ENCODE measurements at regions not wholly inside any gene's neighbourhood (a gene's known extent, or its start where the extent isn't known, plus 50 kb on each side); places are given as distances from the start of the nearest gene placed in this dataset.

GRCh38 chr3:59596741-59597140 lies 546.9 kb upstream of the CFAP20DC start:
- Histone ChIP-seq H3K4me1 (replicated peaks) (no peaks in the 10 kb centered on the region), H3K4me3 (no peak overlapping the region), H3K36me3 (no peaks in the 10 kb centered on the region), H3K27ac (no peak overlapping the region), H3K27me3 (replicated peaks; ENCODE audit: insufficient read depth) (no peaks in the 10 kb centered on the region), H3K9me3 (no peaks in the 10 kb centered on the region)
- no peak for DNase-seq (ENCODE audit: low spot score)
- WGBS, result 31% methylated on average over 1 of the region's 1 CpG
- TF ChIP-seq POLR2A (IDR thresholded peaks at IDR 0.05) (no peak), CTCF (IDR thresholded peaks at IDR 0.05) (no peak), POLR2AphosphoS5 (IDR thresholded peaks at IDR 0.05) (no peak)
- intact Hi-C loops (cut with DNase I), result no loop called here

- TF ChIP-seq POLR2AphosphoS5 (IDR thresholded peaks at IDR 0.05), result no peak
- Histone ChIP-seq H3K36me3 (no peaks in the 10 kb centered on the region), H3K27me3 (replicated peaks; ENCODE audit: insufficient read depth) (no peaks in the 10 kb centered on the region), H3K4me3 (no peak overlapping the region), H3K9me3 (no peaks in the 10 kb centered on the region), H3K27ac (no peak overlapping the region), H3K4me1 (replicated peaks) (no peaks in the 10 kb centered on the region)
- intact Hi-C loops (cut with DNase I), result no loop called here
- DNase-seq (ENCODE audit: low spot score), result no peak
Observed at GRCh38 chr3:59595830-59596229, 546.0 kb upstream of the CFAP20DC start.

DNA sequence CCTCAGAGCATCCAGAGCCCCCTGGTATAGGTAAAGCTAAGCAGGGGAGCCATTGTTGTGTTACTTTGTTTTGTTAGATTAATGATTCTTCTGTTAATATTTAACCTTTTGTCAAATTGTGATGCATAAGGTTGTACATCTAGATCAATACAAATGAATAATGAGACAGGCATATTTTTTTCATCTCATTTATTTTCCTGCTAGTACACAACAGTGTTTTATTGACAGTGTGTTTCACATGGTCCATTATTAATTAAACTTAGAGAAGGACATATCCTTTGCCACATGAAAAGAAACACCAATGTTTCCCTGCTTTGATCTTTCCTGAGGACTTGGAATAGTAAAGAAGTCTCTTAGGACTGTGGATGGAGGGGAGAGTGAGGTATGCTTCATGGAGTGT lies 543.6 kb upstream of the CFAP20DC start:
- Histone ChIP-seq H3K9me3 (no peaks in the 10 kb centered on the region), H3K36me3 (no peaks in the 10 kb centered on the region), H3K4me1 (replicated peaks) (no peaks in the 10 kb centered on the region), H3K4me3 (no peak overlapping the region), H3K27me3 (replicated peaks; ENCODE audit: insufficient read depth) (no peaks in the 10 kb centered on the region), H3K27ac (no peak overlapping the region)
- DNase-seq (ENCODE audit: low spot score), result no peak
- TF ChIP-seq POLR2A (IDR thresholded peaks at IDR 0.05), result no peak
- no peak for TF ChIP-seq POLR2AphosphoS5 (IDR thresholded peaks at IDR 0.05)
- TF ChIP-seq CTCF (IDR thresholded peaks at IDR 0.05), result no peak
- intact Hi-C loops (cut with DNase I), result no loop called here

GRCh38 chr3:59580996-59581395 lies 531.2 kb upstream of the CFAP20DC start:
- Histone ChIP-seq H3K4me1 (replicated peaks) (no peaks in the 10 kb centered on the region), H3K9me3 (no peaks in the 10 kb centered on the region), H3K27me3 (replicated peaks; ENCODE audit: insufficient read depth) (no peaks in the 10 kb centered on the region), H3K27ac (no peak overlapping the region), H3K4me3 (no peak overlapping the region), H3K36me3 (no peaks in the 10 kb centered on the region)
- DNase-seq (ENCODE audit: low spot score), result no peak
- WGBS, result 73% methylated on average over 2 of the region's 2 CpGs
- intact Hi-C loops (cut with DNase I), result no loop called here
- TF ChIP-seq POLR2A (IDR thresholded peaks at IDR 0.05) (no peak), POLR2AphosphoS5 (IDR thresholded peaks at IDR 0.05) (no peak), CTCF (IDR thresholded peaks at IDR 0.05) (no peak)

DNA sequence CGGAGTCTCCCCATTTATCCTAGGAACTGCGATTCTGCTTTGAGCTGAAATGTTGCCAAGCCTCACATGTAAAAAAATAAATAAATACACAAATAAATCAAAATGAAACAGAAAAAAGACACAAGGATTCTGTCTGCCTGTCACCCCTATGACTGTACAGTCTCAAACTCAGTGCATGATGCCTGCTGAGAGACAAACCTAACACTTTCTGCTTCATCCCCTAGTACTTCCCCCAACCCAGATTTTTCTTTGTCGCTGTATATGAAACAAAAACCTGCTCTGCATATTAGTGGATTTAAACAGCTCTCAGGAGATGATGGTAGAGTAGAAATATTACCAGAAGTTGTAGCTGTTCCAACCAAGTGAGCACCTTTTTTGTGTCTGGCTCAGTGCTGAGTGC lies 530.7 kb upstream of the CFAP20DC start:
- Histone ChIP-seq H3K4me3 (no peak overlapping the region), H3K4me1 (replicated peaks) (no peaks in the 10 kb centered on the region), H3K36me3 (no peaks in the 10 kb centered on the region), H3K27me3 (replicated peaks; ENCODE audit: insufficient read depth) (no peaks in the 10 kb centered on the region), H3K27ac (no peak overlapping the region), H3K9me3 (no peaks in the 10 kb centered on the region)
- intact Hi-C loops (cut with DNase I), result no loop called here
- 84% methylated on average over 3 of the region's 3 CpGs for WGBS
- no peak for DNase-seq (ENCODE audit: low spot score)
- TF ChIP-seq POLR2AphosphoS5 (IDR thresholded peaks at IDR 0.05), result no peak
- TF ChIP-seq CTCF (IDR thresholded peaks at IDR 0.05), result no peak
- no peak for TF ChIP-seq POLR2A (IDR thresholded peaks at IDR 0.05)
